VCaP (cell line): ENCODE measurements at regions not wholly inside any gene's neighbourhood (a gene's known extent, or its start where the extent isn't known, plus 50 kb on each side); places are given as distances from the start of the nearest gene placed in this dataset.

Source experiments
- H3K27ac ChIP-seq: fragments of 450-650 bp; 2 replicates; pipeline ENCODE4 v1.5.1; 2017
- CTCF ChIP-seq: fragments of 450-650 bp; conservative IDR thresholded peaks from 2 replicates; pipeline ENCODE4 v1.5.1; 2017; ENCODE audit warnings: mild to moderate bottlenecking, moderate library complexity

GRCh38 chr10:78413076-78414055, 379.7 kb downstream of the RPS24 start:
- no peak overlapping the region for H3K27ac ChIP-seq
- TF ChIP-seq CTCF: no peak

GRCh38 chr10:78414380-78414779, 380.7 kb downstream of the RPS24 start:
- H3K27ac ChIP-seq: no peak overlapping the region

DNA sequence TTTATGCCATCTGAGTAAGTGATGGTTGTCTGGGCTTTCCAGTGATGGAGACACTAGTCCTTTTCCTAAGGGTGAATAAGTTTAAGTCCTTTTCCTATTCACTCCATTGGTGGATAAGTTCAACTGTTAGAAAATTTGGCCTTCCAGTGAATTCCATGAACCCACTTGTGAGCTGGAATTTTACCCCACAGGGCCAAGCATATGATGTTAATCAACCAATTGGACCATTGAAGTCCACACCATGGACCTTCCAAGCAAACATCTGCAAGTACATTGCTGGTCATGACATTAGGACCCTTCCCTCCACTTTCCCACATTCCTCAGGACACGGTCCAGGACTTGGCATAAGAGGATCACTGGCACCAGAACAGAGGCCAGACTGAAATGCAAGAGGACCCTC, 381.4 kb downstream of the RPS24 start:
- no peak for TF ChIP-seq CTCF
- no peak overlapping the region for H3K27ac ChIP-seq

More at GRCh38 chr10:78414380-78414779, 380.7 kb downstream of the RPS24 start:
- no peak for TF ChIP-seq CTCF

DNA sequence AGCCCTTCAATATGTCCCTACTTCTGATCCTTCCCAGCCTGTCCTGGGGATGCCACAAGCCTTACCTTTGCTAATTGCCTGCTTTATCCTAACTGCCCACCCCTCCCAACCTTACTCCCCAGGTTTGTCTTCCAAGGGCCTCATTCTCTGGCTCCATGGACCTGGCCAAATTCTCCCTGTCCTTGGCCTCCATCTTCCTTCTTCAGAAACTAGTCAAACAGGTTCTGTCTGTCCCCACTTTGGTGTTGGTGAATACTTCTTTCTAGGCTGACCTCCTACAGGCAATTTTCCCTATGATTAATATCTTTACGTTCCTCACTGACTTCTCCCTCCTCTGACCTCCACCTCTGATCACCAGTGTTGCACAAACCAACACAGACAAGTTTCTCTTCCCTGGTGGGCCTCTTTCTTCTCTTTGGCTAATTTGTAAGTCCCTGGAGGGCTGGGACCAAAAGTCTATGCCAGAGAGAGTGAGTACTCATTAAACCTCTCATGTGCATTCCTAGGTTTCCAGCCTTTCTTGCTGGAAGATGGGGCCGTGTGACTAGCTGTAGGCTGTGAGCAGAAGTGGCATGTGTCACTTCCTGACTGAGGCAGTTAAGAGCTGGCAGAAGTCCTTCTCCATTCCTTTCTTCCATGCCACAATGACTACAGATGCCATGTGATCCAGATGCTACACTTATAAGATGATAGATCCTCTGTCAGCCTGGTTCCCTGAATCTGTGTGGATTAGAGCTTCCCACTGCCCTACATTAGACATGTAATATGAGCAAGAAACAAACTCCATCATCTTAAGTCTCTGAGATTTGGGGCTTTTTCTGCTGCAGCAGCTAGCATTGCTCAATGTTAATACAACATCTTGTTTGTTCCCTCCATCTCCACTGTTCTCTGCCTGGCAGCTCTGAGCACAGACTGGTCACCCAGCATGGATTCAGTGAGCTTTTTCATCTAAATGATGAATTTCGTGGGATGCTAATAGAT, 382.7 kb downstream of the RPS24 start:
- 0 out of 2 replicates have a peak overlapping the region, but pooled peaks have one; percentile 7 for H3K27ac ChIP-seq
- TF ChIP-seq CTCF: no peak

- TF ChIP-seq CTCF: no peak
- H3K27ac ChIP-seq: no peak overlapping the region
Measured at GRCh38 chr10:78417425-78418370, 384.0 kb downstream of the RPS24 start.

GRCh38 chr10:78419481-78420265, 386.0 kb downstream of the RPS24 start:
- no peak for TF ChIP-seq CTCF
- no peak overlapping the region for H3K27ac ChIP-seq
